Ascending aorta (tissue), 2 donors: ENCODE measurements at regions not wholly inside any gene's neighbourhood (a gene's known extent, or its start where the extent isn't known, plus 50 kb on each side); places are given as distances from the start of the nearest gene placed in this dataset.

Experiments
- DNase-seq, 2 donors: peaks; one replicate each; pipeline ENCODE4 v3.0.0-alpha.2; 2019; ENCODE audit warnings: low spot score in 2 of 2
- H3K27ac ChIP-seq, 2 donors: fragments of 200-600 bp; sonication (generic); one replicate each; pipeline ENCODE4 v1.5.1; 2016 to 2017; ENCODE audit warnings: mild to moderate bottlenecking in 1 of 2
- H3K27me3 ChIP-seq: fragments of 200-600 bp; sonication (generic); one replicate; pipeline ENCODE4 v1.5.1; 2017
- H3K36me3 ChIP-seq, 2 donors: fragments of 200-600 bp; sonication (generic); one replicate each; pipeline ENCODE4 v1.5.1; 2016
- H3K4me1 ChIP-seq, 2 donors: fragments of 200-600 bp; sonication (generic); one replicate each; pipeline ENCODE4 v1.5.1; 2016 to 2017; ENCODE audit warnings: mild to moderate bottlenecking in 1 of 2
- H3K4me3 ChIP-seq, 2 donors: fragments of 200-600 bp; sonication (generic); one replicate each; pipeline ENCODE4 v1.5.1; 2016 to 2017; ENCODE audit warnings: mild to moderate bottlenecking in 1 of 2
- H3K9me3 ChIP-seq, 2 donors: fragments of 200-600 bp; sonication (generic); one replicate each; pipeline ENCODE4 v1.5.1; 2016
- CTCF ChIP-seq, 3 experiments: fragments of 200-600 bp in 2 of 3; fragments of 450-650 bp in 1 of 3; sonication (generic) in 2 of 3; IDR thresholded peaks; one replicate each; pipeline ENCODE4 v1.5.1; 2016 to 2019; ENCODE audit warnings: antibody characterized with exemption in 3 of 3, mild to moderate bottlenecking in 1 of 3, moderate library complexity in 1 of 3
- intact Hi-C: fragments of 100-400 bp; cut with DNase I; formaldehyde crosslinking; loops from one replicate; pipeline ENCODE4 v1.15.1; 2023

DNA sequence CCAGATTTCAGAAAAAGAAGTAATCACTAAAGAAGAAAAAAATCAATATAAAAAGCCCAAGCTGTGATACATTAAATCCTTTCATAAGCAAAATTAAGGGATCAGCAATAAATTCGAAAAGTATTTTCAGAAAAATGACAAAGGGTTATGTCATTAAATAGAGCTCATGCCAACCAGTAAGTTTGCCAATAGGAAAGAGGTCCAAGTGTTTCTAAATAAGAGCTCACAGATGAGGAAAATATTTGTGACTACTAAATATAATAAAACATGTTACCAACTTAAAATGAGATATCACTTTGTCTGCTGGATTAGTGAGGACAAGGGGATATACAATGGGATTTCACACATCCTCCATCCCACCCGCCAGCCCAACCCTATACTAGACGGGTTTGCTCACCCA, 140.3 kb upstream of the EYA4 start:
- no peaks in the 10 kb centered on the region for H3K27me3 ChIP-seq
- intact Hi-C loops = no loop called here

GRCh38 chr6:133101790-133102189, 139.4 kb upstream of the EYA4 start:
- no peak for TF ChIP-seq CTCF (IDR thresholded peaks at IDR 0.05)
- DNase-seq = no peak
- H3K9me3 ChIP-seq = no peaks in the 10 kb centered on the region
- no peaks in the 10 kb centered on the region for H3K36me3 ChIP-seq
- H3K27ac ChIP-seq = no peak overlapping the region
- H3K27me3 ChIP-seq = no peaks in the 10 kb centered on the region
- H3K4me1 ChIP-seq = no peaks in the 10 kb centered on the region
- no peak overlapping the region for H3K4me3 ChIP-seq
- intact Hi-C loops = no loop called here

More for the DNA sequence above, 140.3 kb upstream of the EYA4 start:
- Histone ChIP-seq H3K4me3 (no peak overlapping the region), H3K4me1 (no peaks in the 10 kb centered on the region), H3K27ac (no peak overlapping the region), H3K36me3 (no peaks in the 10 kb centered on the region), H3K9me3 (no peaks in the 10 kb centered on the region)
- TF ChIP-seq CTCF (IDR thresholded peaks at IDR 0.05) = no peak
- DNase-seq = no peak

GRCh38 chr6:133106934-133107333, 134.2 kb upstream of the EYA4 start:
- no peak for DNase-seq
- Histone ChIP-seq H3K27me3 (no peaks in the 10 kb centered on the region), H3K36me3 (no peaks in the 10 kb centered on the region), H3K27ac (no peak overlapping the region), H3K4me1 (no peaks in the 10 kb centered on the region), H3K9me3 (no peaks in the 10 kb centered on the region), H3K4me3 (no peak overlapping the region)
- intact Hi-C loops = no loop called here
- no peak for TF ChIP-seq CTCF (IDR thresholded peaks at IDR 0.05)

GRCh38 chr6:133108419-133108818, 132.7 kb upstream of the EYA4 start:
- Histone ChIP-seq H3K4me3 (no peak overlapping the region), H3K36me3 (no peaks in the 10 kb centered on the region), H3K4me1 (no peaks in the 10 kb centered on the region), H3K27me3 (no peaks in the 10 kb centered on the region), H3K27ac (no peak overlapping the region), H3K9me3 (no peaks in the 10 kb centered on the region)
- intact Hi-C loops = no loop called here
- no peak for DNase-seq
- no peak for TF ChIP-seq CTCF (IDR thresholded peaks at IDR 0.05)

GRCh38 chr6:133114973-133115372, 126.2 kb upstream of the EYA4 start:
- Histone ChIP-seq H3K27ac (no peak overlapping the region), H3K4me3 (no peak overlapping the region), H3K27me3 (no peaks in the 10 kb centered on the region), H3K9me3 (peaks cover 0 to 12% of the 10 kb centered on the region in 2 donors), H3K36me3 (no peaks in the 10 kb centered on the region), H3K4me1 (no peaks in the 10 kb centered on the region)
- TF ChIP-seq CTCF (IDR thresholded peaks at IDR 0.05) = no peak
- intact Hi-C loops = no loop called here
- no peak for DNase-seq

DNA sequence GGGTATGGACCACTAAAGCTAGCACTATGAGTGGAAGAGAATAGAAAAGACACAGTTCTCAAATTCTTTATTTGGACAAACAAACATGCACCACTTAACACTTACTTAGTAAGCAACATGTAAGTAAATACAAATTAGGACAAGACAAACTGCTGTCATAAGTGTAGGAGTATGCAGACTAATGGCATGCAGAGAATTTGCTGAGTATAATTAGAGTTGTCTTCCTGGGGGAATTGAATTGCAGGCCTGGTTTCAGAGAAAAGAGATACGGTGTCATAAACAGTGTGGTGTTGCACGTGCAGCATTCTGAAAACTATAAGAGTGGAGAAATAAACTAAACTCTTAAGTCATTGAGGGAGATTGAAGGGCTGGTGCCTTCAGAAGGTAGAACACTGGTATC, 125.2 kb upstream of the EYA4 start:
- Histone ChIP-seq H3K36me3 (no peaks in the 10 kb centered on the region), H3K27me3 (no peaks in the 10 kb centered on the region), H3K4me1 (no peaks in the 10 kb centered on the region), H3K27ac (no peak overlapping the region), H3K9me3 (peaks cover 0 to 12% of the 10 kb centered on the region in 2 donors), H3K4me3 (no peak overlapping the region)
- no peak for DNase-seq
- intact Hi-C loops = no loop called here
- no peak for TF ChIP-seq CTCF (IDR thresholded peaks at IDR 0.05)
